ENCODE measurements at regions not wholly inside any gene's neighbourhood (a gene's known extent, or its start where the extent isn't known, plus 50 kb on each side); places are given as distances from the start of the nearest gene placed in this dataset.
"Not testable (repeated sequence)": the region's sequence is repeated elsewhere in the genome, so short reads cannot be mapped to it uniquely, and the experiment has no call there.

DNA sequence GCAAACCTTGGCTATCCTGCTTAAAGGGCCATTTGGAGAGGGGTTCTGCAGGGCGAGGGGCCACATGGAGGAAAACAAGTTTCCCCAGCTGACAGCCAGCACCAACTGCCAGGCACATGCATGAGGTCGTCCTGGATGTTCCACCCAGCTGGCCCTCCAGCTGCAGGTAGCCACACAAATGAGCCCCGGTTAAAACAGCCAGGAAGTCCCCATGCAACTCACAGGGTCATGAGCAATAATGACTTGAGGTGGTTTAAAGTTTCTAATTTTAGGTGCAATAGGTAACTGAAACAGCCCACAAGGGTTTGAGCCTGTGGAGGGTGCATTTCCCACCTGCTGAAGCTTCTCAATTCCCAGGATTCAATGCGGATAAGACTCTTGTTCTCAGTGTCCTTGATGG is 160.8 kb upstream of the CCZ1B start:
- H3K9me3 ChIP-seq; H3K27ac ChIP-seq; intact Hi-C loops (cut with DNase I); H3K27me3 ChIP-seq; H3K4me3 ChIP-seq; DNase-seq; H3K36me3 ChIP-seq; H3K4me1 ChIP-seq (ENCODE audit: insufficient read depth): not testable (repeated sequence)
- WGBS, 3 donors: 77 to 85% (median 84%) methylated on average over 4 of the region's 4 CpGs

- H3K4me3 ChIP-seq; H3K4me1 ChIP-seq (ENCODE audit: insufficient read depth); H3K36me3 ChIP-seq; DNase-seq; H3K27ac ChIP-seq; intact Hi-C loops (cut with DNase I); H3K9me3 ChIP-seq; H3K27me3 ChIP-seq: not testable (repeated sequence)
- WGBS, 3 donors: 15 to 35% (median 18%) methylated on average over 6 of the region's 6 CpGs
These were observed 162.5 kb upstream of the CCZ1B start for GRCh38 chr7:6988608-6989007.

DNA sequence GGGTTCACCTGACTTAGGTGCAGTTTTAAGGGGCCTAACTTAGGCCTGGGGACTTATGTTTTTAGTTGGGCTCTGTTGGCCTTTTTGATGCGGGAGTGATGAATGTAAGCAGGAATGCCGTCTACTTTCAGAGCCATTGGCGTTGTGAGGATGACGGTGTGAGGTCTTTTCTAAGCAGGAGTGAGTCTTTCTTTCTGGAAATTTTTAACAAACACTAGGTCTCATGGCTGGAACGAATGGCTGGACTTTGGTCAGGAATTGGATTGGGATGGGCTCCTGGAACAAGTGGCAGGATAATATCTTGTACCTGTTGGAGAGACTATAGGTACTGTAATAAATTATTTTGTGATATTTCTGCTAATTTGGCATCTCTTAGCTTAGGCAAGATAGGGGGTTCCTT is 163.9 kb upstream of the CCZ1B start:
- DNase-seq; H3K9me3 ChIP-seq; H3K4me3 ChIP-seq; H3K27me3 ChIP-seq; H3K27ac ChIP-seq; intact Hi-C loops (cut with DNase I); H3K4me1 ChIP-seq (ENCODE audit: insufficient read depth); H3K36me3 ChIP-seq: not testable (repeated sequence)
- WGBS, 3 donors: 90 to 92% (median 92%) methylated on average over 5 of the region's 5 CpGs

DNA sequence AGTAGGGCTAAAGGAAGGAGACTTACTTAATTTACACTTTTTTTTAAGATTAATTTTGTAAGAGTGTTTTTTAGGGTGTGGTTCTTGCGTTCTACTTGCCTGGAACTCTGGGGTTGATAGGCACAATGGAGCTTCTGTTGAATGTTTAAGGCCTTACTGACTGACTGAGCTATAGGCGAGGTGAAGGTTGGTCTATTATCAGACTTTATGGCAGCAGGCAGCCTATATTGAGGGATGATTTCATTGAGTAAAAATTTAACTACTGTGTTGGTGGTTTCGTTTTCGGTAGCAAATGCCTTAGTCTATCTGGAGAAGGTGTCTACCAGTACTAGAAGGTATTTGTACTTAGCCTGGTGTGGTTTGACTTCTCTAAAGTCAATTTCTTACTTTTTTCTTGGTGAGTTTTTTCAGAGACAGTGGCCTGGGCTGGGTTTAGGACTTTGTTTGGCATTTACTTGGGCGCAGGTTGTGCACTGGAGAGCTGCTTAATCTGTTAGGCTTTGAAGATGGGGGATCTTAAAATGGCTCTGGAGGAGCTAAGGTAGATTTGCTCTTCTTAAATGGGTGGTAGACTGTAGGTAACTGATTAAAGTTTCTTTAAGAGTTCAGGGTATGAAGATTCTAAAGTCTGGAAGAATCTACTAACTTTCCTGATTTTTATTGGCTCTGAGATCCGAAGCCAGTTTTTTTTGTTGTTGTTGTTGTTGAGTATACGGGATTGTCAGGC is 164.5 kb upstream of the CCZ1B start:
- H3K4me1 ChIP-seq (ENCODE audit: insufficient read depth); DNase-seq; intact Hi-C loops (cut with DNase I); H3K4me3 ChIP-seq; H3K36me3 ChIP-seq; H3K27ac ChIP-seq; H3K9me3 ChIP-seq; H3K27me3 ChIP-seq: not testable (repeated sequence)
- WGBS, 3 donors: 70 to 71% (median 70%) methylated on average over 7 of the region's 7 CpGs

GRCh38 chr7:6991169-6991611 is 165.1 kb upstream of the CCZ1B start:
- H3K27ac ChIP-seq; H3K9me3 ChIP-seq; H3K27me3 ChIP-seq; H3K4me3 ChIP-seq; H3K4me1 ChIP-seq (ENCODE audit: insufficient read depth); H3K36me3 ChIP-seq; DNase-seq; intact Hi-C loops (cut with DNase I): not testable (repeated sequence)
- 15 to 30% (median 17%) methylated on average over 13 of the region's 13 CpGs for WGBS, 3 donors

DNA sequence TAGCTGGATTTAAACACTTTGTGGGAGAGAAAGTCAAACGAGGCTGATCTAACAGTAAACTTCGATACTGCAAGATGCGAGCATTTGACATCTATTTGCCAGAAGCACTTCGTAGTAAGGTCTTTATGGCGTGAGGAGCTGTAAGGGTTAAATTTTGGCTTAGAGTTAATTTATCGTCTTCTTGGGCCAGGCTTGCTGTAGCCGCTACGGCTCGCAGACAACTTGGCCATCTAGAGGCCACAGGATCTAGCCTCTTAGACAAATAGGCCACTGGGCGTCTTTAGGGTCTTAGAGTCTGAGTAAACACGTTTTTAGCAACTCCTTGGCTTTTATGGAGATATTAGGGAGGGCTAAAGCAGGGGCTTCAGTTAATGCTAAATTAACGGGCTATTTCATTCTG is 165.6 kb upstream of the CCZ1B start:
- DNase-seq; H3K27me3 ChIP-seq; H3K4me1 ChIP-seq (ENCODE audit: insufficient read depth); H3K36me3 ChIP-seq; H3K4me3 ChIP-seq; H3K27ac ChIP-seq; intact Hi-C loops (cut with DNase I); H3K9me3 ChIP-seq: not testable (repeated sequence)
- 4 to 13% (median 7%) methylated on average over 12 of the region's 12 CpGs for WGBS, 3 donors

- 6 to 19% (median 8%) methylated on average over 11 of the region's 11 CpGs for WGBS, 3 donors
- not testable (repeated sequence) for H3K4me1 ChIP-seq (ENCODE audit: insufficient read depth); H3K27ac ChIP-seq
These were observed 166.1 kb upstream of the CCZ1B start for GRCh38 chr7:6992133-6992532.

GRCh38 chr7:6995026-6995425 is 169.0 kb upstream of the CCZ1B start:
- H3K4me3 ChIP-seq: not testable (repeated sequence)
- WGBS, 3 donors: 83 to 91% (median 84%) methylated on average over 16 of the region's 16 CpGs

More at GRCh38 chr7:6992133-6992532, 166.1 kb upstream of the CCZ1B start:
- H3K4me3 ChIP-seq; DNase-seq; H3K27me3 ChIP-seq; intact Hi-C loops (cut with DNase I); H3K9me3 ChIP-seq; H3K36me3 ChIP-seq: not testable (repeated sequence)

DNA sequence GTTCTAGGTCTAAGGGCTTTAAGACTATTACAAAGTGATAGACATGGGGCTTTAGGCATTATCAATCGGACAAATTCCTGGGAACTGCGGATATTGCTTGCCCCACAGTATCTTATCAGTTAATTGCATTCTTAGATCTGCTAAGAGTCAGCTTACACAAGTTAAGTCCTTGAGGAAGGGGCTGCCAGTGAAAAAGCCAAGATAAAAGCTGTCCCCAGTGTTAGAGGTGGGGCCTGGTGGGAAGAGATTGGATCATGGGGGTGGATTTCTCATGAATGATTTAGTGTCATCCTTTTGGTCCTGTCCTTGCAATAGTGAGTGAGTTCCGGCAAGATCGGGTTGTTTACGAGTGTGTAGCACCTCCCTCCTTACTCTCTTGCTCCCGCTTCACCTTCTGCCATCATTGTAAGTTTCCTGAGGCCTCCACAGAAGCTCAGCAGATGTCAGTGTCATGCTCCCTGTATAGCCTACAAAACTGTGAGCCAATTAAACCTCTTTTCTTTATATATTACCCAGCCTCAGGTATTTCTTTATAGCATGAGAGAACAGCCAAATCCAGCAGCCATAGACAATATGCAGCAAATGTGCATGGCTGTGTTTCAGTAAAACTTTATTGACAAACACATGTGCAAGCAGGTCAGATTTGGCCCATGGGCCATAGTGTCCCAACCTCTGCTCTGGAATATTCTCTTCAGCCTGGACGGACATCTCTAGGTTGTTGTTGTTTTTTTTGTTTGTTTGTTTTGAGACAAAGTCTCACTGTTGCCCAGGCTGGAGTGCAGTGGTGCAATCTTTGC is 169.6 kb upstream of the CCZ1B start:
- H3K4me3 ChIP-seq; intact Hi-C loops (cut with DNase I); H3K36me3 ChIP-seq; H3K9me3 ChIP-seq; DNase-seq; H3K27me3 ChIP-seq; H3K4me1 ChIP-seq (ENCODE audit: insufficient read depth); H3K27ac ChIP-seq: not testable (repeated sequence)
- WGBS, 3 donors: 72 to 85% (median 74%) methylated on average over 7 of the region's 7 CpGs

More at GRCh38 chr7:6995026-6995425, 169.0 kb upstream of the CCZ1B start:
- intact Hi-C loops (cut with DNase I); H3K36me3 ChIP-seq; H3K27me3 ChIP-seq; H3K4me1 ChIP-seq (ENCODE audit: insufficient read depth); H3K9me3 ChIP-seq; DNase-seq; H3K27ac ChIP-seq: not testable (repeated sequence)

- H3K36me3 ChIP-seq; DNase-seq; H3K27me3 ChIP-seq; intact Hi-C loops (cut with DNase I); H3K9me3 ChIP-seq; H3K4me1 ChIP-seq (ENCODE audit: insufficient read depth); H3K27ac ChIP-seq; H3K4me3 ChIP-seq: not testable (repeated sequence)
- 81 to 86% (median 85%) methylated on average over 5 of the region's 5 CpGs for WGBS, 3 donors
These were observed 173.1 kb upstream of the CCZ1B start for GRCh38 chr7:6999067-6999666.

Measured in ovary (tissue), 7 donors.